ENCODE measurements at regions not wholly inside any gene's neighbourhood (a gene's known extent, or its start where the extent isn't known, plus 50 kb on each side); places are given as distances from the start of the nearest gene placed in this dataset.

DNA sequence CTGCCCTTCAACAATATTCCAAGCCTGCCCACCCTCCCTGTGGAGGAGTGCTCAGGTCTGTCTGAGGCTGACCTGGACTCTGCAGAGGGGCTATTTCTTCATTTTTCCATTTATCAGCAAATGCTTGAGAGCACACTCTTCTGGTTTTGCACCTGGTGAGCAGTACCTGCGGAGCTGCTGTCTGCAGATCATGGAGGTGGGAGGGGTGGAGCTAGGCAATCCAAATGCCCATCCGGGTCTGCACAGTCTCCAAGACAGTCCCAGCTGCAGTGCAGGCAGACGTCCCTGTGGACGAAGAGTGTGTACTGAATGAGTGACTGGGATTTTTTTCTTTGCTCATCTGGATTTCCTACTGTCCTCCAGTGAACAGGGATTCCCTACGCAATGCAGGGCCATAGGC, 239.8 kb downstream of the IRX2 start:
- no peak for DNase-seq (ENCODE audit: low read depth)
- H3K4me3 ChIP-seq (ENCODE audit: low read depth, low read length): no peak overlapping the region

DNA sequence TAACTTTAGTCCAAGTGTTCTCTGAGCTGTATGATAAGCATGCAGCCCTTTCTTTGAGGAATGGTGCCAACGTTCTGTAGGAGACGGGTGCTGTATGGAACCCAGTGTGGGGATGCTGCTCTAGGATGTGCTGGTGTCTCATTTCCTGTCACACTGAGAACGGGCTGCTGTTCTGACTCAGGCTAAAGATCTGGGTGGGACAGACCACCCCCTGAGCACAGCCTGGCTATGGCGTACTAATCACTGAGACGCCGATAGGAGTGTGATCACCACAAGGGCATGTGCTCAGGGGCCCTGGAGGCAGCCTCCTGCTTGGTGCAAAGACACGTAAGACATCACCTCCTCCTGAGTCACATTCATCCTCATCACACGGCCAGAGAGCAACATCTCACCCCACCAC, 240.4 kb downstream of the IRX2 start:
- H3K4me3 ChIP-seq (ENCODE audit: low read depth, low read length): no peak overlapping the region
- no peak for DNase-seq (ENCODE audit: low read depth)

DNA sequence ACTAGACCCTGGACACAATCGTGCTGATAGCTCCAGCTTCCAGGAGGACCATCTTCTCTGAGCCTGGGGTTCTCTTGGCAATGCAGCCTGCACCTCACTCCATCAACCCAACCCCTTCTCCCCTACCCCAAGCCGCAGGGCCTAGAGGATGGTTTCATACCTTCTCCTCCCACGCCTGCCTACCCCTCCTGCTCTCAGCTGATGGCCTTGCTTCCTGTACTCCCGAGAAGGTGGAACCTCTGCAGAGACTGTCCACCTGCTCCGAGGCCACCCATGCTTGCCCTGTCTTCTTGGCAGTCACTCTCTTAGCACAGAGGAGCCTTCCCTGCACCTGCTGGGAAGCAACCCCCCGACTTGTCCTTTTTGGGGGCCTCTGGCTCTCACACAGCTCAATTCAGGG, 241.9 kb downstream of the IRX2 start:
- DNase-seq (ENCODE audit: low read depth): no peak

DNA sequence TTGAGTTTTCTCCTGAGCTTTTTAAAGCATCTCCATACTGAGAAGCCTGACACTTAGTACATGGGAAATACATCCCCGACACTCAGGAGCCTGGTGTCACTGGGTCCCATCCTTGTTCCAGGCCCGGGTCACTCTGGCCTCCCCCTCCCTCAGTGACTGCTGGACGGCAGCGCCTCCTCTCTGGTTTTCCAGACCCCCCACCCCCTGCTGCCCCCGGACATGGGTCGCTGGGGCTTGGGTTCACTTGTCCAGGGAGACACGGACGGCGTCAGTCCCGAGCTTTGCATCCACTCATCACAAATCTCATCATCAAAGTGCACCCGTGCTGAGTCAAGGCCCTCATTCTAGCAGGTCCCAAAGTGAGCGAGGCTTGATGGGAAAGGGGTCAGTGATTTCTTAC, 243.0 kb downstream of the IRX2 start:
- H3K4me3 ChIP-seq (ENCODE audit: low read depth, low read length): no peak overlapping the region
- DNase-seq (ENCODE audit: low read depth): no peak

More for the DNA sequence above, 241.9 kb downstream of the IRX2 start:
- no peak overlapping the region for H3K4me3 ChIP-seq (ENCODE audit: low read depth, low read length)

DNA sequence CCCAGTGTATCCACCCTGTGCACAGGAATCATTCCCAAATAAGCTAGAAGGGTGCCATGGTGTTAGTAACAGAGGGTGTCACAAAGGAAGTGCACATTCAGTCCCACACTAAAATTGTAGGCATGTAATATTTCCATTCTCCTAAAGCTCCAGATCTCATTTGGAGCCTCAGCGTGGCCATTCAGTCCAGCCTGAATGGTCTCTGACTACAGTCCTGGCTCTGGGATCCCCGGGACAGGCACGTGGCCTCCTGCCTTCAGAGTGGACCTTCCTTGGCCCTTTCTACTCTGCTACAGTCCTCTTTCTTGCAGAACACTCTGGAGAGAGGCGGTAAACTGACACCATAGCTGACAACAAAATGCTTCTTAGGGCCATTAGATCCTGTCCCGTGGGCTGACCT, 243.9 kb downstream of the IRX2 start:
- DNase-seq (ENCODE audit: low read depth): no peak
- H3K4me3 ChIP-seq (ENCODE audit: low read depth, low read length): no peak overlapping the region

DNA sequence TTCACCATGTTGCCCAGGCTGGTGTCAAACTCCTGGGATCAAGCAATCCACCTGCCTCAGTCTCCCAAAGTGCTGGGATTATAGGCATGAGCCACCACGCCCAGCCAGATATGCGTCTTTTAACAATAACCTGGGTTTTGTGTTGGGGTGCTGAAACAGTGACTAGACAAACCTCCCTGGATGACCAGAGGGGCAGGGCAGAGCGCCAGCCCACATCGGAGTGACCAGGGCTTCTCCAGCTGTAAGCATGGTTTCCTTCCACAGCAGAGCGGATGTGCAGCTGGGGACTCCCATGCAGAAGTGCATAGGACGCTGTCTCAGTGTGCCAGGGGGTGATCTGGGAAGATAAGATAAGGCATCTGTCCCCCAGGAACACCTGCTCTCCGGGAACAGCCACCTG, 244.9 kb downstream of the IRX2 start:
- no peak for DNase-seq (ENCODE audit: low read depth)
- no peak overlapping the region for H3K4me3 ChIP-seq (ENCODE audit: low read depth, low read length)

DNA sequence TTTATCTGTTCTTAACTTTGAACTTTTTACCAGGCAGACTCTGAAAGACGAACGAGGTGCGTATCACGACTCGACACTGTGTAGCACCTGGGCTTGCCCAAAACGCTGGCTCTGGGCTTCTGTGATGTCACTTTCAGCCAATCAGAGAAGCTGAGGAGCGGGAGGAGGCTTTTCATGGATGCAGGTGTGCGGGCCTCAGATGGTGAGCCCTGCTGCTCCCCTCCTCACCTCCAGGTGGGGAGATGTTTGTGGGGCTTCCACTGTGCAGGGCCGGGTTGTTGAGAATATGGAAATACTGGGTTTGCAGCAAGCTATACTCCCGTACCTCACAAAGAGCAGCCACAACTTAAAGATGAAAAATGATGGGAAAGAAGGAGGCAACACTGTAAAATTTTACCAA, 246.3 kb downstream of the IRX2 start:
- no peak for DNase-seq (ENCODE audit: low read depth)
- no peak overlapping the region for H3K4me3 ChIP-seq (ENCODE audit: low read depth, low read length)

DNA sequence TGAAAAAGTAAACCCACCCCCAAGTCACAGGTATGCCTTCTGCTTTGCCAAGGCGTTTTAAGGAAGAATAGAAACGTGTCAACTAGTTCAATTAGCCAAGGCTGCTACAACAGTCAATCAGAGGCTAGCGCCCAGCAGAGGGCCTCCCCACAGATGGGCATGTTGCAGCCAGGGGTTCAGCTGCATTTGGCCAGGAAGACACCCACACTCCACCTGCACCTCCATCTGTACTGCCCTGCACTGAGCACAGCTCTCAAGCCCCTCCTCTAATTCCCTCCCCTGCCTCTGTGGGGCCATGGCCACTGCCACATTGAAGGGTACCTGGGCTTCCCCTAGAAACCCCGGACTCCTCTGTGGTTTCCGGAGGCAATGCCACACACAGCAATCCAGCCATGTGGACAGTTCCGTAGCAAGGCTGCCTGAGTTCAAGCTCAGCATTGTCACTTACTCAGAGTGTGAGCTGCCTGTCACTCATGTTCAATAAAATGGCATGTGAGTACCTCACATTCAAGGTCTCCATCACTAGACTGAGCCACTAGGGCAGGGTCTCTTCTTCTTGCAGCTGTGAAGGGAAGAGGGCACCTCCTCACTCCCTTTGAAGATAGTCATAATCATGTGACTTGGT, 248.4 kb downstream of the IRX2 start:
- no peak overlapping the region for H3K4me3 ChIP-seq (ENCODE audit: low read depth, low read length)
- DNase-seq (ENCODE audit: low read depth): no peak

DNA sequence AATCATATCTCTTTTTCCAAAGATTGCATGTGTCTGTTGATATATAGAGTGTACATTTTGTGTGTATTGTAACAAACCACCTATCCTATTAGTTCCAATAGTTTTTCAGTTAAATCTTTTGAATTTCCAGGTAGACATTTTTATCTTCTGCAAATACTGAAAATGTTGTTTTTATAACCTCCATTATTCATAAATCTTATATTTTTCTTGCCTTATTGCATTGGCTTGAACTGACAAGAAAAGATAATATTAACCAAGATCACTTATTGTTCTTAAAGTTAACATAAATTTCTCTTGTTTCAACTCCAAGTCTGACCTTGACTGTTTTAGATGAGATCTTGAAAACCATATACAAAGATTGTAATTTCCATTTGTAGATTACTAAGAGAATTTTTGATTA, 251.6 kb downstream of the IRX2 start:
- no peak for DNase-seq (ENCODE audit: low read depth)
- no peak overlapping the region for H3K4me3 ChIP-seq (ENCODE audit: low read depth, low read length)

DNA sequence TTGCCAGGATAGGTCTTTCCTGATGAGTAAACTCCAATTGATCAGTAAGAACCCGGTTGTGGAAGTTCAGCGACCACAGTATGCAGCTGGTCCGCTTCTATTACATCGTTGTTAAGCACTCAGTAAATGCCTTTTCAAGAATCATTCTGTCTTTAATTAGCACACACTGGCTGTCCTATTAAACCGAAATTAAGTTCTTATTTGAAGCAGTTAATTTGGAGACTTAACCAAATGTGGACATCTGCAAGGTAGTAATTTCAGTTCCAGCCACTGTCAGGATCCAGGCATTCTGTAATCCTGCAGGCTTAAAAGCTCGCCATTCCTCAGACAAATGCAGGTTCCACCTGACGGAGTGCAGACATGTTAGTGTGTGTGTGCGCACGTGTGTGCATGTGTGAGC, 254.6 kb downstream of the IRX2 start:
- no peak overlapping the region for H3K4me3 ChIP-seq (ENCODE audit: low read depth, low read length)
- no peak for DNase-seq (ENCODE audit: low read depth)

DNA sequence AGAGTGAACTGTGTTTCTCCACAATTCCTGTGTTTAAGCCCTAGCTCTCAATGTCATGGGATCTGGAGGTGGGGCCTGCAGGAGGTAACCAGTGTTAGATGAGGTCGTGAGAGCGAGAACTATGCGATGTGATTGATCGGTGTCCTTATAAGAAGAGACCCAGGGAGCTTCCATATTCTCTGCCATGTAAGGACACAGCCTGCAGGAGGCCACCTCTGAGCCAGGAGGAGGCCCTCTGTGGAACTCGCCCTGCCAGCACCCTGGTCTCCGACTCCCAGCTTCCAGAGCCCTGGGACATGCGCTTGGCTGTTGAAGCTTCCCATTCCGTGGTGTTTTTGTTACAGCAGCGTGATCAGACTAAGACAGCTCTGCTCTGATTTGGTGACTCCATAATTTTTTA, 255.4 kb downstream of the IRX2 start:
- H3K4me3 ChIP-seq (ENCODE audit: low read depth, low read length): no peak overlapping the region
- no peak for DNase-seq (ENCODE audit: low read depth)

DNA sequence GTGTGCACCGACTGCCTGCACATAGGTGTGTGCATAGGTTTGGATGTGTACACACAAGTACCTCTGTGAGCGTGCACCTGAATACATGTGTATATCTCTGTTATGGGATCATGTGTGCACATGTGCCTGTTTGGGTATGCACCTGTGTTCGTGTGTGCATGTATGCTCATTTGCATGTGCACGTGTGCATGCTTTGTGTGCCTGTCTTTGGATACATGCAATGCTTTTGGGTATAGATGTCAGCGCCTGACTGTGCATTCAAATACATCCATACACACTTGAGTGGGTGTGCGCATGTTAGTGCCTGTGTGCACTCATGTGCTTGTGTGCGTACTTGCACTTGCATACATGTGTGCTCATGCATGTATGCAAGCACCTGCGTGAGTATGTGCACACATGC, 258.1 kb downstream of the IRX2 start:
- no peak overlapping the region for H3K4me3 ChIP-seq (ENCODE audit: low read depth, low read length)
- no peak for DNase-seq (ENCODE audit: low read depth)

DNA sequence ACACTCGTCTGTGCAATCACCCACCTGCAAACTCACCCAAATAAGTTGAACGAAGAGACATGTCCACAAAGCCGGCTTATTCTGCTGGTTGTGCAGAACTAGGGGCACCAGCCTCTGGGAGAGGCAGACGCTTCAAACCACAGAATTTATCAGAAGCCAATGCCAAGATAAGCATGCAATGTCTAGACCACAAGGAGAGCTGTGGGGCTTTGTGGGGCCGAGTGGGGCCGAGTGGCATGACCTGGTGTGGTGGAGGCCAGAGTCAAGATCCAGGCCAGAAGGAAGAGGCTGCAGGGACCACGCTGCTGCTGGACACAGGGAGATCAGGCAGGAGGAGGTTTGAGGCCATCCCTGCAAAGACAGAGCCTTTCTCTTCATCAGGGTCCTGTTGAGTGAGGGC, 259.0 kb downstream of the IRX2 start:
- DNase-seq (ENCODE audit: low read depth): no peak
- H3K4me3 ChIP-seq (ENCODE audit: low read depth, low read length): no peak overlapping the region

DNA sequence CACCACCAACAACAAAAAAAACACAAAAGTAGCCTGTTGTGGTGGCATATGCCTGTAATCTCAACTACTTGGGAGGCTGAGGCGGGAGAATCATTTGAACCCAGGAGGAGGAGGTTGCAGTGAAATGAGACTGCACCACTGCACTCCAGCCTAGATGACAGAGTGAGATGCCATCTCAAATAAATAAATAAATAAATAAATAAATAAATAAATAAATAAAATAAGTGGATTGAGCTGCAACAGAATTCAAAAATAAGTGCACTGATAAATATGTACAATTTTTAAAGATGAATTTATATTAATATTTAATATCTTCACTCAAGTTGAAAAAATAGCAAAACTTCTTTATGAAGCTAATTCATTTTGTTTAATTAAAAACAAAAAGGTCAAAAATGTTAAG, 259.6 kb downstream of the IRX2 start:
- H3K4me3 ChIP-seq (ENCODE audit: low read depth, low read length): no peak overlapping the region
- DNase-seq (ENCODE audit: low read depth): no peak

DNA sequence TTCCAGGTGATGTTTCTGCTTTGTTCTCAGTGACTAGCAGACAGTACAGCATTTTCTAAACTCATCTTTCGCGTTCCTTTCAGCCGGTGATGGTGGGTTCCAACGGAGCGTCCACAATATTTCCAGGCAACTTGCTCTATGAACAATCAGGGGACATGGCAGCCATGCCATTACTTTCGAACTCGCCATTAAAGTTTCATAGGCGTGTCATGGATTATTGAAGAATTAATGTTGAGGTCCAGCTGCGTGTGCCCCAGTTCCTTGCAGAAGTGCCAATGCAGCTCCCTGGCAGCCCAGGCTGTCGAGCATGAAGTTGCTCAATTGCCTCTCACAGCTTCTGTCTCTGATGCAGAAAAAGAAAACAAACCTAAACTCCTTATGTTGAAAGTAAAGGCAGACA, 262.2 kb downstream of the IRX2 start:
- H3K4me3 ChIP-seq (ENCODE audit: low read depth, low read length): no peak overlapping the region
- no peak for DNase-seq (ENCODE audit: low read depth)

DNA sequence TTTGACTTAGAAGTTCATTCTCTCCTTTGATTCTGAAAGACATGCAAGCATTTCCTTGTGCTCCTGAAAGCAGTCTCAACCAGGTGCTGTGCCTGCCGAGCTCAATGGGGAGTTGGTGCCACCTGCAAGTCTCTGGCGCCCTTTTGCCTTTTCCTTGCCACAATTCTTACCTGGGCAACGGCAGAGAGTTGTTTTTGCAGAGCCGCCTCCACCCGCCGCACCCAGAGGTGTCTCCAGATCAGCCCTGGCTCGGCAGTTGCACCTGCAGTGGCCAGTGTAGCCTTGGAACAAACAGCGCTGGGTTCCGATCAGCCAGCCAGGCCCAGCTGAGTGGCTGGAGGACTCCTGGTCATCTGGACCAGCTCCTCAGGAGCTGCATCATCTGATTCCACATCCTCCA, 262.9 kb downstream of the IRX2 start:
- H3K4me3 ChIP-seq (ENCODE audit: low read depth, low read length): no peak overlapping the region
- DNase-seq (ENCODE audit: low read depth): no peak

DNA sequence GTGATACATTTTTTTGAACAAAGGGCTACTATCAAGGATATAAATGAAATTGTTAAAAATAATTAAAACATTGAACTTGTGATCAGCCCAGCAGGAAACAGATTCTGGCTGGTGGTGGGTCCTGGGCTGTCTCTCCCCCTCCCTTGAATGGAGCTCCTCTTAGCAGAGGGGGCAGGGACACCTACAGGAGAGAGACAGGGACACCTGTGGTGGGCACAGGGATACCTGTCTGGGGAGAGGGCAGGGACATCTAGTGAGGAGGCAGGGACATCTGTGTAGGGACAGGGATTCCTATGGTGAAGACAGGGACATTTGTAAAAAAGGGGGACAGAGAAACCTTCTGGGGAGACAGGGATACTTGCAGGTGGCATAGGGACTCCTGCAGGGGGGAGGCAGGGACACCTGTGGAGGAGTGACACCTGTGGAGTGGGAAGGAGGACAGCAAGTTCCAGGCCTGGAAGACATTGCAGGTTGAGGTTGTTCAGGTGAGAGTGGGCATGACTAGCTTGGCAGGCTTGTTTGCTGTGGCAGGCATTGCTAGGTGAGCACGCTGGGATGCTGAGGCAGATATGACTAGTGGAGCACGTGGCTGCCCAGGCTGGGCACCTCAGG, 264.2 kb downstream of the IRX2 start:
- no peak for DNase-seq (ENCODE audit: low read depth)
- no peak overlapping the region for H3K4me3 ChIP-seq (ENCODE audit: low read depth, low read length)

DNA sequence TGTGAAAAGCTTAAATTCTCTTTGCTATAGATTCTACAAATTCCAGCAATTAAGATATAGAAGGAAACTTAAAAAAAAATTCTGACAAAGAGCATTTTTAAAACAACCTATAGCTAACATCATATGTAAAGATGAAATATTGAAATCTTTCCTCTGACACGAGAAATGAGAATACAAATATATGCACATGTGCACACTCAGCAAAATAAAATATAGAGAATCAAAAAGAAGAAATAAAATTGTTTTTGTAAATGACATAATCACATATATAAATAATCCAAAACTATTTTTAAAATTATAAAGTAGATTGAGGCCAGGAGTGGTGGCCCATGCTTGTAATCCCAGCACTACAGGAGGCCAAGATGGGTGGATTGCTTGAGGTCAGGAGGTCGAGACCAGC, 265.1 kb downstream of the IRX2 start:
- no peak for DNase-seq (ENCODE audit: low read depth)
- H3K4me3 ChIP-seq (ENCODE audit: low read depth, low read length): no peak overlapping the region

DNA sequence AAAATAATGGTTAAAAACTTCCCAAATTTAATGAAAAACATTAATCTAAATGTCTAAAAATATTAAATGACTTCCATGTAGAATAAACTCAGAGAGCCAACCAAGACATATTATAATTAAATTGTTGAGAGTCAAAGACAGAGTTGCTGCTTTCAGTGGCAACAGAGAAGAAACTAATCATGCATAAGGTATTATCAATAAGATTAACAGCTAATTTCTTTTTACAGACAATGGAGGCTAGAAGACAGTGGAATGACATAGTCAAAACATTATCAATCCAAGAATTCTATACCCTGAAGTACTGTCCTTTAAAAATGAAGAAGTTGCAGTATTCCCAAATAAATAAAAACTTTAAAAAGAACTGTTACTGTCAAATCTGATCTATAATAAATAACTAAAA, 268.7 kb downstream of the IRX2 start:
- H3K4me3 ChIP-seq (ENCODE audit: low read depth, low read length): no peak overlapping the region
- no peak for DNase-seq (ENCODE audit: low read depth)

DNA sequence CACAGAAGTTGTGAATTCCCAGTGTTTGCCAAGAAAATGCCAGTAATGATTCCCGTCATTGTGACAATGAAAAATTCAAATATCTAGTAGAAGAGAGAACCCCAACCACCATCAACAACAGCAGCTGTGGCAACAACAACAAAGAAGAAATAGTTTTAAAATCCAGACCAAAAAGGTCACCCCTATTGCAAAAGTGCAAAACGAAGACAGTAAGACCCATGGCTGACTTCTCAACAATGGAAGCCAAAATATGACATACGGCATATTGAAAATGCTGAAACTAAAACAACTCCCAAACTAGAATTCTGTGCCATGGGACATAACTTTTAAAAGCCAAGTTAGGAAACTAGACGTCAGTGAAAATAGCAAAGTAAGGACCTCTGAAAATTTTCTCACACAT, 270.6 kb downstream of the IRX2 start:
- no peak for DNase-seq (ENCODE audit: low read depth)
- H3K4me3 ChIP-seq (ENCODE audit: low read depth, low read length): no peak overlapping the region

DNA sequence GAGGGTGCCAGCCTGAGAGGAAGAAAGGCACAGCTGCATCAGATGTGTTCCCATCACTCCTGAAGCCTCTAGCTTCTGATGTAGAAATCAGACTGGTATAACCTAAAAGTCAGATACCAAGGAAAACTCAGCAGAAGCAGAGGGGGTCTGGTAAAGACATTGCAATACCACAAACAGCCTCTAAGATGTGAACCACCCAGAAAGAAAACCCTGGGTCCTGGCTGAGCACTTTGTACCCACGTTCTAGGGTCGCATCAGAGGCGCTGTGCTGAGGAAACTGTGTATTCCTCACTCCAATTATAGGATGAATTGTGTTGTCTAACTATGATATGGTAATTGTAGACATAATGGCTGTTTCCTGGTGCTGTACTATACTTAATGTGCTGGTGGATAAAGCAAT, 275.6 kb downstream of the IRX2 start:
- DNase-seq (ENCODE audit: low read depth): no peak
- H3K4me3 ChIP-seq (ENCODE audit: low read depth, low read length): no peak overlapping the region

DNA sequence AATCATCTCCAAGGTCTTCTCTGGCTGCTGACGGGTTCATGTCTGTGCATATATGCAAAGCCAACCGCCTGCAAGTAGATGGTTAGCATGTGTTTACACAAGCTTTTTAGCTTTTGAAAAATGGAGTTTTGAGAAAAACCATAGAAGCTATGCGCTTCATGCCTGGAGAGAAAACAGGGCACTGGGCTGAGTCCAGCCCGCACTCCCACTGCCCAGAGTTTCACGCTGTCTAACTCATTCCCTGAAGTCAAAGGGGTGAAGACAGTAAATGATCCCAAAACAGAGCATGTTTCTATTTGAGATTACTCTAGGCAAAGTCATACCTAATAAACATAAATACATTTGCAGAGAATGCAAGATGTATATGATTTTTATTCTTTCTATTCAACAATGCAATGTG, 278.8 kb downstream of the IRX2 start:
- no peak overlapping the region for H3K4me3 ChIP-seq (ENCODE audit: low read depth, low read length)
- DNase-seq (ENCODE audit: low read depth): no peak

All from skeletal muscle cell (primary cell).